HUES6 (cell line): ENCODE measurements at regions not wholly inside any gene's neighbourhood (a gene's known extent, or its start where the extent isn't known, plus 50 kb on each side); places are given as distances from the start of the nearest gene placed in this dataset.
"Not testable (repeated sequence)": the region's sequence is repeated elsewhere in the genome, so short reads cannot be mapped to it uniquely, and the experiment has no call there.

Experiments
- H3K27ac ChIP-seq: 2 replicates; pipeline ENCODE4 v1.7.0; 2013; ENCODE audit warnings: low read depth, mild to moderate bottlenecking, low read length, inconsistent platforms
- H3K27me3 ChIP-seq: 2 replicates; pipeline ENCODE4 v1.6.1; 2013; ENCODE audit warnings: low read length; ENCODE audit not compliant: control insufficient read depth, insufficient read depth
- H3K36me3 ChIP-seq: 2 replicates; pipeline ENCODE4 v1.6.1; 2013; ENCODE audit warnings: low read length; ENCODE audit not compliant: control insufficient read depth, insufficient read depth
- H3K4me1 ChIP-seq: 2 replicates; pipeline ENCODE4 v1.6.1; 2013; ENCODE audit warnings: low read length; ENCODE audit not compliant: control insufficient read depth, insufficient read depth
- H3K4me3 ChIP-seq: 2 replicates; pipeline ENCODE4 v1.5.1; 2013; ENCODE audit warnings: low read depth, low read length
- H3K9ac ChIP-seq: one replicate; pipeline ENCODE4 v1.6.1; 2013; ENCODE audit warnings: mild to moderate bottlenecking, low read length
- H3K9me3 ChIP-seq: 2 replicates; pipeline ENCODE4 v1.6.1; 2013; ENCODE audit warnings: low read depth, low read length; ENCODE audit not compliant: control insufficient read depth, insufficient read depth

- no peak overlapping the region for H3K4me3 ChIP-seq
- H3K27me3 ChIP-seq = peaks cover 4% of the 10 kb centered on the region
- no peak overlapping the region for H3K27ac ChIP-seq
- no peaks in the 10 kb centered on the region for H3K4me1 ChIP-seq
- no peak overlapping the region for H3K9ac ChIP-seq
- no peaks in the 10 kb centered on the region for H3K9me3 ChIP-seq
- no peaks in the 10 kb centered on the region for H3K36me3 ChIP-seq
Measured at GRCh38 chr1:29628190-29628589, 391.9 kb downstream of the PTPRU start.

GRCh38 chr1:29626726-29627125, 390.4 kb downstream of the PTPRU start:
- no peak overlapping the region for H3K4me3 ChIP-seq
- no peaks in the 10 kb centered on the region for H3K4me1 ChIP-seq
- no peak overlapping the region for H3K27ac ChIP-seq
- no peak overlapping the region for H3K9ac ChIP-seq
- H3K27me3 ChIP-seq = peaks cover 4% of the 10 kb centered on the region
- no peaks in the 10 kb centered on the region for H3K36me3 ChIP-seq
- H3K9me3 ChIP-seq = no peaks in the 10 kb centered on the region

- H3K36me3 ChIP-seq = no peaks in the 10 kb centered on the region
- no peak overlapping the region for H3K27ac ChIP-seq
- H3K9ac ChIP-seq = no peak overlapping the region
- H3K27me3 ChIP-seq = peaks cover 4% of the 10 kb centered on the region
- no peak overlapping the region for H3K4me3 ChIP-seq
- H3K9me3 ChIP-seq = no peaks in the 10 kb centered on the region
- H3K4me1 ChIP-seq = no peaks in the 10 kb centered on the region
Measured at GRCh38 chr1:29626066-29626465, 389.7 kb downstream of the PTPRU start.

- Histone ChIP-seq H3K9ac (no peak overlapping the region), H3K27ac (no peak overlapping the region), H3K27me3 (peaks cover 4% of the 10 kb centered on the region), H3K36me3 (no peaks in the 10 kb centered on the region), H3K4me3 (no peak overlapping the region), H3K4me1 (no peaks in the 10 kb centered on the region), H3K9me3 (no peaks in the 10 kb centered on the region)
Measured at GRCh38 chr1:29625084-29625420, 388.7 kb downstream of the PTPRU start.

GRCh38 chr1:29624320-29625083, 388.2 kb downstream of the PTPRU start:
- H3K4me3 ChIP-seq = no peak overlapping the region
- H3K4me1 ChIP-seq = no peaks in the 10 kb centered on the region
- no peak overlapping the region for H3K9ac ChIP-seq
- H3K27ac ChIP-seq = no peak overlapping the region
- no peaks in the 10 kb centered on the region for H3K9me3 ChIP-seq
- no peaks in the 10 kb centered on the region for H3K36me3 ChIP-seq
- peaks cover 4% of the 10 kb centered on the region for H3K27me3 ChIP-seq

- Histone ChIP-seq H3K9ac (no peak overlapping the region), H3K27ac (no peak overlapping the region), H3K4me3 (no peak overlapping the region), H3K4me1 (no peaks in the 10 kb centered on the region), H3K27me3 (peaks cover 4% of the 10 kb centered on the region), H3K9me3 (no peaks in the 10 kb centered on the region), H3K36me3 (no peaks in the 10 kb centered on the region)
Measured at GRCh38 chr1:29623501-29623900, 387.2 kb downstream of the PTPRU start.

- Histone ChIP-seq H3K4me1 (no peaks in the 10 kb centered on the region), H3K36me3 (no peaks in the 10 kb centered on the region), H3K9ac (no peak overlapping the region), H3K9me3 (no peaks in the 10 kb centered on the region), H3K27ac (no peak overlapping the region), H3K27me3 (peaks cover 4% of the 10 kb centered on the region), H3K4me3 (no peak overlapping the region)
Measured at GRCh38 chr1:29621826-29622435, 385.6 kb downstream of the PTPRU start.

GRCh38 chr1:29620631-29621030, 384.3 kb downstream of the PTPRU start:
- no peaks in the 10 kb centered on the region for H3K9me3 ChIP-seq
- H3K9ac ChIP-seq = no peak overlapping the region
- H3K4me1 ChIP-seq = no peaks in the 10 kb centered on the region
- H3K27me3 ChIP-seq = peaks cover 4% of the 10 kb centered on the region
- H3K36me3 ChIP-seq = no peaks in the 10 kb centered on the region
- no peak overlapping the region for H3K27ac ChIP-seq
- no peak overlapping the region for H3K4me3 ChIP-seq

GRCh38 chr1:29607236-29607635, 370.9 kb downstream of the PTPRU start:
- Histone ChIP-seq H3K27me3 (no peaks in the 10 kb centered on the region), H3K27ac (no peak overlapping the region), H3K4me3 (no peak overlapping the region), H3K9ac (no peak overlapping the region), H3K36me3 (no peaks in the 10 kb centered on the region), H3K9me3 (peaks cover 58% of the 10 kb centered on the region), H3K4me1 (no peaks in the 10 kb centered on the region)

- not testable (repeated sequence) for H3K9ac ChIP-seq, H3K27ac ChIP-seq, H3K27me3 ChIP-seq, H3K36me3 ChIP-seq, H3K4me3 ChIP-seq, H3K4me1 ChIP-seq
- H3K9me3 ChIP-seq = peaks cover 53% of the 10 kb centered on the region
Measured at GRCh38 chr1:29604796-29605195, 368.5 kb downstream of the PTPRU start.

GRCh38 chr1:29603622-29604021, 367.3 kb downstream of the PTPRU start:
- Histone ChIP-seq H3K9me3 (peaks cover 48% of the 10 kb centered on the region), H3K27ac (no peak overlapping the region), H3K36me3 (no peaks in the 10 kb centered on the region)

More at GRCh38 chr1:29603622-29604021, 367.3 kb downstream of the PTPRU start:
- no peak overlapping the region for H3K9ac ChIP-seq
- H3K27me3 ChIP-seq = no peaks in the 10 kb centered on the region
- no peaks in the 10 kb centered on the region for H3K4me1 ChIP-seq
- H3K4me3 ChIP-seq = no peak overlapping the region
